H9 (cell line): ENCODE measurements at regions not wholly inside any gene's neighbourhood (a gene's known extent, or its start where the extent isn't known, plus 50 kb on each side); places are given as distances from the start of the nearest gene placed in this dataset.

Experiments used
- DNase-seq: peaks from one replicate; pipeline ENCODE4 v3.0.0-alpha.2; 2017
- H2AFZ ChIP-seq: one replicate; pipeline ENCODE4 v1.6.1; 2013; ENCODE audit warnings: mild to moderate bottlenecking, low read length, control low read depth, moderate library complexity
- H2AK5ac ChIP-seq: 2 replicates; pipeline ENCODE4 v1.6.1; 2013; ENCODE audit warnings: low read length, control low read depth, mixed read lengths; ENCODE audit not compliant: insufficient read length
- H2BK120ac ChIP-seq: one replicate; pipeline ENCODE4 v1.6.1; 2013; ENCODE audit warnings: low read depth, mild to moderate bottlenecking, low read length, control low read depth, inconsistent platforms; ENCODE audit not compliant: poor library complexity, severe bottlenecking
- H2BK12ac ChIP-seq: 2 replicates; pipeline ENCODE4 v1.6.1; 2013; ENCODE audit warnings: low read length, control low read depth, mixed read lengths, low read depth; ENCODE audit not compliant: insufficient read length
- H2BK15ac ChIP-seq: 2 replicates; pipeline ENCODE4 v1.6.1; 2013; ENCODE audit warnings: low read depth, low read length, control low read depth
- H2BK20ac ChIP-seq: one replicate; pipeline ENCODE4 v1.6.1; 2013; ENCODE audit warnings: low read depth, mild to moderate bottlenecking, low read length, control low read depth, inconsistent platforms; ENCODE audit not compliant: poor library complexity, severe bottlenecking
- H2BK5ac ChIP-seq: 2 replicates; pipeline ENCODE4 v1.6.1; 2013; ENCODE audit warnings: low read length, control low read depth, mixed read lengths; ENCODE audit not compliant: insufficient read length
- H3K14ac ChIP-seq: 2 replicates; pipeline ENCODE4 v1.6.1; 2013; ENCODE audit warnings: low read length, control low read depth; ENCODE audit not compliant: insufficient read depth
- H3K18ac ChIP-seq: 2 replicates; pipeline ENCODE4 v1.6.1; 2013; ENCODE audit warnings: low read depth, mild to moderate bottlenecking, mixed read lengths, low read length, control low read depth; ENCODE audit not compliant: insufficient read length
- H3K23ac ChIP-seq: 2 replicates; pipeline ENCODE4 v1.6.1; 2013; ENCODE audit warnings: low read length, control low read depth, mixed read lengths, low read depth; ENCODE audit not compliant: insufficient read length
- H3K23me2 ChIP-seq: 2 replicates; pipeline ENCODE4 v1.6.1; 2013; ENCODE audit warnings: low read depth, mild to moderate bottlenecking, mixed read lengths, low read length, control low read depth; ENCODE audit not compliant: insufficient read length, poor library complexity, severe bottlenecking
- H3K27ac ChIP-seq: 2 replicates; pipeline ENCODE4 v1.5.1; 2013; ENCODE audit warnings: low read length, control low read depth, mixed read lengths, low read depth; ENCODE audit not compliant: insufficient read length
- H3K27me3 ChIP-seq: 2 replicates; pipeline ENCODE4 v1.6.1; 2013; ENCODE audit warnings: low read length, control low read depth, inconsistent platforms; ENCODE audit not compliant: insufficient read depth
- H3K4ac ChIP-seq: 2 replicates; pipeline ENCODE4 v1.6.1; 2013; ENCODE audit warnings: low read depth, mild to moderate bottlenecking, control low read depth, inconsistent platforms, low read length, moderate library complexity
- H3K4me1 ChIP-seq: 2 replicates; pipeline ENCODE4 v1.6.1; 2013; ENCODE audit warnings: low read length, control low read depth, inconsistent platforms; ENCODE audit not compliant: insufficient read depth
- H3K4me2 ChIP-seq: 2 replicates; pipeline ENCODE4 v1.6.1; 2013; ENCODE audit warnings: low read length, control low read depth, mixed read lengths; ENCODE audit not compliant: insufficient read length, insufficient read depth
- H3K56ac ChIP-seq: 2 replicates; pipeline ENCODE4 v1.6.1; 2013; ENCODE audit warnings: low read depth, mild to moderate bottlenecking, mixed read lengths, low read length, control low read depth; ENCODE audit not compliant: insufficient read length
- H3K79me1 ChIP-seq: 2 replicates; pipeline ENCODE4 v1.6.1; 2013; ENCODE audit warnings: low read depth, mild to moderate bottlenecking, moderate library complexity, low read length, control low read depth, inconsistent platforms; ENCODE audit not compliant: insufficient read depth, poor library complexity, severe bottlenecking
- H3K79me2 ChIP-seq: 2 replicates; pipeline ENCODE4 v1.6.1; 2013; ENCODE audit warnings: low read length, control low read depth, inconsistent platforms; ENCODE audit not compliant: insufficient read depth
- H3K9ac ChIP-seq: 2 replicates; pipeline ENCODE4 v1.6.1; 2013; ENCODE audit warnings: low read length, control low read depth, mixed read lengths; ENCODE audit not compliant: insufficient read length; ENCODE audit errors: extremely low read depth
- H3K9me3 ChIP-seq: one replicate; pipeline ENCODE4 v1.6.1; 2013; ENCODE audit warnings: low read depth, low read length, inconsistent platforms; ENCODE audit not compliant: control insufficient read depth
- H3T11ph ChIP-seq: one replicate; pipeline ENCODE4 v1.6.1; 2013; ENCODE audit warnings: mild to moderate bottlenecking, low read length, control low read depth, inconsistent platforms
- H4K20me1 ChIP-seq: one replicate; pipeline ENCODE4 v1.6.1; 2013; ENCODE audit not compliant: control insufficient read depth, insufficient read length, insufficient read depth
- H4K5ac ChIP-seq: 2 replicates; pipeline ENCODE4 v1.6.1; 2013; ENCODE audit warnings: low read depth, mild to moderate bottlenecking, mixed read lengths, low read length, control low read depth; ENCODE audit not compliant: insufficient read length
- H4K8ac ChIP-seq: replicated peaks from 2 replicates; pipeline ENCODE4 v1.6.1; 2013; ENCODE audit warnings: low read length, control low read depth, mixed read lengths, low read depth; ENCODE audit not compliant: insufficient read length
- H4K91ac ChIP-seq: 2 replicates; pipeline ENCODE4 v1.6.1; 2013; ENCODE audit warnings: low read depth, mild to moderate bottlenecking, moderate library complexity, mixed read lengths, low read length, control low read depth; ENCODE audit not compliant: insufficient read length
- H3K27ac Mint-ChIP-seq, 3 experiments: 2 replicates in 2 of 3; 3 replicates in 1 of 3; pipeline ENCODE4 v1.8.0; 2020 to 2021; ENCODE audit warnings: mixed read lengths in 3 of 3, mild to moderate bottlenecking in 1 of 3, moderate library complexity in 1 of 3
- H3K27me3 Mint-ChIP-seq: 2 replicates; pipeline ENCODE4 v1.8.0; 2021; ENCODE audit warnings: low read depth, mild to moderate bottlenecking, moderate library complexity, mixed read lengths
- H3K36me3 Mint-ChIP-seq, 3 experiments: 2 replicates in 2 of 3; 3 replicates in 1 of 3; pipeline ENCODE4 v1.8.0; 2020 to 2021; ENCODE audit warnings: low read depth in 3 of 3, mixed read lengths in 3 of 3; ENCODE audit not compliant: insufficient read depth in 1 of 3
- H3K4me1 Mint-ChIP-seq, 2 experiments: 2 replicates each; pipeline ENCODE4 v1.8.0; 2020; ENCODE audit warnings: mixed read lengths in 2 of 2
- H3K4me3 Mint-ChIP-seq, 2 experiments: 2 replicates in 1 of 2; 3 replicates in 1 of 2; pipeline ENCODE4 v1.8.0; 2020 to 2021; ENCODE audit warnings: mild to moderate bottlenecking in 2 of 2, mixed read lengths in 2 of 2, moderate library complexity in 1 of 2
- H3K9me3 Mint-ChIP-seq, 2 experiments: 2 replicates in 1 of 2; 3 replicates in 1 of 2; pipeline ENCODE4 v1.8.0; 2020; ENCODE audit warnings: mild to moderate bottlenecking in 2 of 2, mixed read lengths in 2 of 2, moderate library complexity in 1 of 2
- CTCF ChIP-seq: fragments of 200-600 bp; sonication (generic); conservative IDR thresholded peaks from 3 replicates; pipeline ENCODE4 v1.8.0; 2021; ENCODE audit warnings: antibody characterized with exemption, mild to moderate bottlenecking
- WGBS: extraction: QIAGEN DNeasy Blood & Tissue Kit; methylation state at CpG from one replicate; pipeline ENCODE4 v1.1.7; 2013; ENCODE audit warnings: missing lambda C conversion rate, low lambda C conversion rate, mixed read lengths; ENCODE audit not compliant: insufficient read length; ENCODE audit errors: extremely low coverage; 5-methylcytosine and 5-hydroxymethylcytosine counted together

DNA sequence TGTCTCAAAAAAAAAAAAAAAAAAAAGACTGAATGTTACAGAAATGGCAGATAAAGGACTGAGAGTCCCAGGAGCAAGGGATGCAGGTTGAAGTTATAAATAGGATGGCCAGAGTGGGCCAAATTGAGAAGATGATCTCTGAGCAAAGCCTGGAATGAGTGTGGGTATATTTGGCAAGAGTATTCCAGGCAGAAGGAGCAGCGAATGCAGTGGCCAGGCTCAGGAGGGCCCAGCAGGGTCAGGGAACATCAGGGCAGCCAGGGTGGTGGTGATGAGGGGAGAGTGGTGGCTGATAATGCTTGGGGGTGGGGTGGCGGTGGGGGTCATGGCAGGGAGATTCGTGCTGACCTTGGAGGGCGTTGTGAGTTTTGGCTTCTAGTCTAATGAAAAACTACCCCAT is 141.3 kb upstream of the AGAP1 start:
- Histone ChIP-seq H2AFZ (no peak overlapping the region), H3K4me1 (no peaks in the 10 kb centered on the region; the same call in 1 of the 2 replicates), H3K4ac (no peak overlapping the region), H3K56ac (no peak overlapping the region), H4K91ac (no peak overlapping the region), H2BK12ac (no peak overlapping the region), H3K14ac (no peak overlapping the region), H4K20me1 (no peaks in the 10 kb centered on the region), H3K9ac (no peak overlapping the region), H2AK5ac (no peak overlapping the region), H3K9me3 (no peaks in the 10 kb centered on the region), H3K27me3 (no peaks in the 10 kb centered on the region), H3T11ph (no peak overlapping the region), H3K23me2 (no peaks in the 10 kb centered on the region), H2BK20ac (no peak overlapping the region), H3K18ac (no peak overlapping the region), H4K5ac (no peak overlapping the region), H4K8ac (no peak overlapping the region), H3K23ac (no peak overlapping the region), H2BK5ac (no peak overlapping the region), H2BK120ac (no peak overlapping the region), H3K4me2 (no peak overlapping the region), H2BK15ac (no peak overlapping the region), H3K79me1 (no peaks in the 10 kb centered on the region), H3K27ac (no peak overlapping the region), H3K79me2 (no peaks in the 10 kb centered on the region)
- Mint-ChIP-seq H3K4me1 (peaks cover 11 to 16% of the 10 kb centered on the region in 2 experiments), H3K27ac (no peak overlapping the region; a peak in 1 of 7 replicates), H3K9me3 (peaks cover 0 to under 1% of the 10 kb centered on the region in 2 experiments; a peak in 1 of 5 replicates), H3K4me3 (no peak overlapping the region), H3K36me3 (no peaks in the 10 kb centered on the region), H3K27me3 (peaks cover 6% of the 10 kb centered on the region)
- no peak for TF ChIP-seq CTCF
- no CpG with 5 or more reads among the region's 4 CpGs for WGBS
- DNase-seq, result no peak
